IPS-20b (cell line): ENCODE measurements at regions not wholly inside any gene's neighbourhood (a gene's known extent, or its start where the extent isn't known, plus 50 kb on each side); places are given as distances from the start of the nearest gene placed in this dataset.

ENCODE experiments used
- H3K27ac ChIP-seq: one replicate; pipeline ENCODE4 v1.5.1; 2013; ENCODE audit warnings: low read length
- H3K27me3 ChIP-seq: 2 replicates; pipeline ENCODE4 v1.6.1; 2013; ENCODE audit warnings: mild to moderate bottlenecking, low read length, inconsistent platforms; ENCODE audit not compliant: insufficient read depth
- H3K36me3 ChIP-seq: 2 replicates; pipeline ENCODE4 v1.6.1; 2013; ENCODE audit warnings: low read depth, mild to moderate bottlenecking, inconsistent platforms, low read length, moderate library complexity; ENCODE audit not compliant: insufficient read depth
- H3K4me1 ChIP-seq: 2 replicates; pipeline ENCODE4 v1.6.1; 2013; ENCODE audit warnings: mild to moderate bottlenecking, control low read depth, inconsistent platforms, low read length, moderate library complexity; ENCODE audit not compliant: insufficient read depth
- H3K4me3 ChIP-seq: 2 replicates; pipeline ENCODE4 v1.5.1; 2013; ENCODE audit warnings: mild to moderate bottlenecking, low read length, inconsistent platforms
- H3K9ac ChIP-seq: 2 replicates; pipeline ENCODE4 v1.6.1; 2013; ENCODE audit warnings: low read depth, mild to moderate bottlenecking, inconsistent platforms, low read length, moderate library complexity
- H3K9me3 ChIP-seq: 2 replicates; pipeline ENCODE4 v1.6.1; 2013; ENCODE audit warnings: mild to moderate bottlenecking, low read depth, low read length, inconsistent platforms; ENCODE audit not compliant: insufficient read depth

- H3K27me3 ChIP-seq: no peaks in the 10 kb centered on the region
- H3K9me3 ChIP-seq: no peaks in the 10 kb centered on the region
- no peak overlapping the region for H3K9ac ChIP-seq
- no peaks in the 10 kb centered on the region for H3K4me1 ChIP-seq
- no peaks in the 10 kb centered on the region for H3K36me3 ChIP-seq
- no peak overlapping the region for H3K4me3 ChIP-seq
- no peak overlapping the region for H3K27ac ChIP-seq
Measured at GRCh38 chr5:165723931-165724330, 2218.5 kb downstream of the MAT2B start.

DNA sequence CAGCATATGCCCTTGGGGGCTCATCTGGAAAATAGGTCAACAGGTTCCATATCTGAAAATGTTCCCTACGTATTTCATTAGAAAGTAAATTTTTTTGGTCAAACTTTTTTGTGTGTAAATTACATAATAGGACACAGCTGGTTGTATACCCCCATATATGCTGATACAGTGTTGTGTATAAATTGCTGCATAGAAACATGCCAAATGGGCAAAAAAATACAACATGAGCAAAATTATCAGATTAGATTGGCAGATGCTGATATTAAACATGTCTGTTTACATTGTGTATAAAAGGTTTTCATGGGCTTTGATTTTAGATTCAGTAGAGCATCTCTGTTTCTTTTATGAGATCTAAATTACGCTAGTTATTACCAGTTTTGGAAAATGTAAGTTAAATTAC, 2223.0 kb downstream of the MAT2B start:
- Histone ChIP-seq H3K9ac (no peak overlapping the region), H3K36me3 (no peaks in the 10 kb centered on the region), H3K27me3 (no peaks in the 10 kb centered on the region), H3K4me3 (no peak overlapping the region), H3K9me3 (no peaks in the 10 kb centered on the region), H3K4me1 (no peaks in the 10 kb centered on the region), H3K27ac (no peak overlapping the region)

GRCh38 chr5:165735388-165735787, 2230.0 kb downstream of the MAT2B start:
- Histone ChIP-seq H3K4me1 (no peaks in the 10 kb centered on the region), H3K9ac (no peak overlapping the region), H3K36me3 (no peaks in the 10 kb centered on the region), H3K9me3 (no peaks in the 10 kb centered on the region), H3K27ac (no peak overlapping the region), H3K4me3 (no peak overlapping the region), H3K27me3 (no peaks in the 10 kb centered on the region)

DNA sequence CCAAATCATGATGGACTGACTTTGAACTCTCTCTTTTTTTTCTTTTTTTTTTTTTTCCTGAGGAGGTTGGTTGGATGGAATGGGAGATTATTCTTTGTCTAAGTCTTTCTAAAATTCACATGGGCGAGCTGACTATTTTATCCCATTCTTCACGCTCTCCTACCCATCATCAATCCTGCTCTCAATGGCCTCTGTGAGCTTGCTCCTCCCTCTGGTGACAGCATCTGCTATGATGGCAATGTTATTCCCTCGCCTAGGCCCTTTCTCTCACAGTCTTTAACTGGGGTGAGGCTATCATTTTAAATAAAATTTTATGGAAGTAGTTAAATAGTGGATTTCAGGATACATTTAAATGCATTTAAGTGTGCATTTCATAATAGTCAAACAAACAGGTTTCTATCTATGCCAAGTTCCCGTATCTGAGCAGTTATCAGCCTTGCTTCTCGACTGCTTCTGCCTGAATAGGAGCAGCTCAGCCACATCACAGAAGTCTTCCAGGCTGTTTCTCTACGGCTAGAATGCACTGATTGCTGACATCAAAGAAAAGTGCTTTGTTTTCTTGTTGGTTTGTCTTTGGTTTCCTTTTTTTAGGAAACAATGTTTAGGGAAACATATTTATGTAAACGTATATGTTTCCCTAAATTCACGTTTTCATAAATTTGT, 2233.8 kb downstream of the MAT2B start:
- no peak overlapping the region for H3K27ac ChIP-seq
- no peak overlapping the region for H3K9ac ChIP-seq

DNA sequence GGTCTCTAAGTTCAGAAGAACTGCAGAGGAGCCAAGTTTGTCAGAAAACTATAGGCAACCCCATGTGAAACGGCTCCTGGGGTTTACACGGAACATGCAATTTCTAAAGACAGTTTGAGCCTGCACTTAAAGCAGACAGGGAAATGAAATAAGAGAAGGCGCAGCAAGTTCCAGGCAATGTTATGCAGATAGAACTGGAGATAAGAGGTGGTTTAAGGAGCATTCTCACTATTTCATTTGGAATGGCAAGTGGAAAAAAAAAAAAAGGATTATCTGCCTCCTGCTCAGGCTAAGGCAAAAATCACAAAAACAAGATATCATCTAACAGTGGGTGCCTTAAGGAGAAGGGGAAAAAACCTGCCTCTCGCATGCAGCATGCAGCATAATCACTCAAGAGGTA, 2252.4 kb downstream of the MAT2B start:
- H3K36me3 ChIP-seq: no peaks in the 10 kb centered on the region
- peaks cover 5% of the 10 kb centered on the region; the same call in 1 of the 2 replicates for H3K4me1 ChIP-seq
- H3K9ac ChIP-seq: no peak overlapping the region
- no peak overlapping the region for H3K27ac ChIP-seq
- H3K9me3 ChIP-seq: no peaks in the 10 kb centered on the region; the same call in 1 of the 2 replicates
- H3K27me3 ChIP-seq: no peaks in the 10 kb centered on the region
- H3K4me3 ChIP-seq: no peak overlapping the region

More for the DNA sequence above, 2233.8 kb downstream of the MAT2B start:
- no peaks in the 10 kb centered on the region for H3K36me3 ChIP-seq
- H3K4me3 ChIP-seq: no peak overlapping the region
- H3K4me1 ChIP-seq: no peaks in the 10 kb centered on the region
- no peaks in the 10 kb centered on the region for H3K27me3 ChIP-seq
- H3K9me3 ChIP-seq: no peaks in the 10 kb centered on the region

DNA sequence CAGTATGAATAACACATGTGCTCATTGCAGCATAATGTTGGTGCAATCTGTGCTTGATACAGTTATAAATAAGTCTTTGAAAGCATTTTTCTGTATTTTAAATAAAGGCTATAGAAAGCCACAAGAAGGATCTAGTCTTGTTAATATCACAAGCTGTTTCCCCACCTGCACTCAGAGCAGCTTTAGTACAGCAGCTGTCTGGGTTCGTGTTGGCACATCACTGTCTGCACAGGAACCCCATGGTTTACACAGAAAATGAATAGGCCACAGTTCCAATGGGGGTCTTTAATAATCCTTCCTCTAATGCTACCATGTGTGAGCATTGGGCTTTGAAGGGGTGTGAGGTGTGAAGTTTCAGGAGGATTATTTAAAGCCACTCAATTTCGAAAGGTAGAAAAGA, 2269.7 kb downstream of the MAT2B start:
- H3K36me3 ChIP-seq: no peaks in the 10 kb centered on the region
- H3K9me3 ChIP-seq: no peaks in the 10 kb centered on the region
- no peak overlapping the region for H3K4me3 ChIP-seq
- no peaks in the 10 kb centered on the region for H3K4me1 ChIP-seq
- H3K9ac ChIP-seq: no peak overlapping the region
- no peak overlapping the region for H3K27ac ChIP-seq
- H3K27me3 ChIP-seq: no peaks in the 10 kb centered on the region

DNA sequence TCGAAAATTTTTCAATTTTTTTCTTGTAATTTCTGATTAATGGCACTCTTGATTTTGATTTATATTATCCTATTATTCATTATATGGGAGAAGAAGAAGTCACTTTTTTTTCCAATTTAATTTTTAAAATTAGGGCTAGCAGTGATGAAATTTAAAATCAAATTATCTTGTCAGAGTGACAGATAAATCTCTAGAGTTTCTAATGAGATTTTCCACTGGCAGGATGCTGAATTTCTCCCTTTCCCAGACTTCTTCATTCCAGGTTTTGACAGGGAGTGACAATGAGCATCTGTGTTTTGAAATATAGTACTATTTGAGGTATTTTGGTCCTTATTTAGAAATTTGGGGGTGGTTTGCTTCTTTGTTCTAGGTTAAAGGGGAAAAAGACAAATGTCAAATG, 2274.1 kb downstream of the MAT2B start:
- H3K9ac ChIP-seq: no peak overlapping the region
- no peaks in the 10 kb centered on the region for H3K27me3 ChIP-seq
- H3K36me3 ChIP-seq: no peaks in the 10 kb centered on the region
- no peak overlapping the region for H3K4me3 ChIP-seq
- H3K27ac ChIP-seq: no peak overlapping the region
- no peaks in the 10 kb centered on the region for H3K9me3 ChIP-seq
- peaks cover 6% of the 10 kb centered on the region; the same call in 1 of the 2 replicates for H3K4me1 ChIP-seq

DNA sequence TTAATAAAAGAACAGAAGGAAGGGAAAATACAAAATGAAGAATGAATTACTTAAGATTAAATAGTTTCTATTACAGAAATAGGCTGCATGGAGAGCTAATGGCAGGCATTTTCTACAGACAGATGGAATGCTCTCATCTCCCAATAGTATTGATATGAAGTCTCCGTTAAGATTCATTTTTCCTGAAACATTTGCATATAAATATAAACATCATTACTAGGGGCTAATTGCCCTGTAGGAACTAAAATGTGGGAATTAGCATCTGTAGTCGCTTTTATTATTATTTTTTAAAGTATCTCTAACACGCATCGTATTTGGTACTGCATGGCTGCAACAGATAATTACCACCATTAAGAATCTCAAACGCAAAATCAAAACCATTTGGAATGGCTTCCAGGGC, 2275.5 kb downstream of the MAT2B start:
- H3K27ac ChIP-seq: no peak overlapping the region
- H3K4me1 ChIP-seq: peaks cover 6% of the 10 kb centered on the region; the same call in 1 of the 2 replicates

DNA sequence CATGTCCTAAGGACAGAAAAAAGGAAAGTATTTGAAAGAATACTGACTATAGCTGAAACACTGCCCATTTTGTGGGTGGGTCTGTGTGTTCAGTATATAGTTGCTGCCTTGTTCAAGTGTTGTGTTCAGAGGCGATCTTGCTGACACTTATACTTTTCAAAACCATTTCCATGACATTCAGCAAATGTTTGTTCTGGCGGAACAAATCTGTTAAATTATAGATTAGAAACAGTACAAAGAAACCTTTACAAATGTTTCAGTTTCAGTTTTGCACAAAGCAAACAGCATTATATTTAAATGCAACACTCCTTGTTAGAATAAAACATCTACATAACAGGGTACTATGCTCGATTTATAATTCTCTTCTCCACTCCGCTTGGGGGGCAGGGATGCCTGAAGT, 2276.3 kb downstream of the MAT2B start:
- Histone ChIP-seq H3K27me3 (no peaks in the 10 kb centered on the region), H3K4me1 (peaks cover 6% of the 10 kb centered on the region; the same call in 1 of the 2 replicates), H3K36me3 (no peaks in the 10 kb centered on the region), H3K4me3 (no peak overlapping the region), H3K9me3 (no peaks in the 10 kb centered on the region), H3K27ac (no peak overlapping the region), H3K9ac (no peak overlapping the region)

More for the DNA sequence above, 2275.5 kb downstream of the MAT2B start:
- Histone ChIP-seq H3K4me3 (no peak overlapping the region), H3K27me3 (no peaks in the 10 kb centered on the region), H3K9me3 (no peaks in the 10 kb centered on the region), H3K36me3 (no peaks in the 10 kb centered on the region), H3K9ac (no peak overlapping the region)

GRCh38 chr5:165783024-165783423, 2277.6 kb downstream of the MAT2B start:
- H3K27ac ChIP-seq: no peak overlapping the region
- no peaks in the 10 kb centered on the region for H3K9me3 ChIP-seq
- no peak overlapping the region for H3K4me3 ChIP-seq
- no peaks in the 10 kb centered on the region for H3K36me3 ChIP-seq
- no peaks in the 10 kb centered on the region for H3K27me3 ChIP-seq
- peaks cover 6% of the 10 kb centered on the region; the same call in 1 of the 2 replicates for H3K4me1 ChIP-seq
- no peak overlapping the region for H3K9ac ChIP-seq

- H3K9me3 ChIP-seq: no peaks in the 10 kb centered on the region
- H3K4me1 ChIP-seq: peaks cover 6% of the 10 kb centered on the region; the same call in 1 of the 2 replicates
- H3K9ac ChIP-seq: no peak overlapping the region
- no peaks in the 10 kb centered on the region for H3K36me3 ChIP-seq
- no peak overlapping the region for H3K4me3 ChIP-seq
- no peaks in the 10 kb centered on the region for H3K27me3 ChIP-seq
- H3K27ac ChIP-seq: no peak overlapping the region
Measured at GRCh38 chr5:165786073-165786472, 2280.7 kb downstream of the MAT2B start.

DNA sequence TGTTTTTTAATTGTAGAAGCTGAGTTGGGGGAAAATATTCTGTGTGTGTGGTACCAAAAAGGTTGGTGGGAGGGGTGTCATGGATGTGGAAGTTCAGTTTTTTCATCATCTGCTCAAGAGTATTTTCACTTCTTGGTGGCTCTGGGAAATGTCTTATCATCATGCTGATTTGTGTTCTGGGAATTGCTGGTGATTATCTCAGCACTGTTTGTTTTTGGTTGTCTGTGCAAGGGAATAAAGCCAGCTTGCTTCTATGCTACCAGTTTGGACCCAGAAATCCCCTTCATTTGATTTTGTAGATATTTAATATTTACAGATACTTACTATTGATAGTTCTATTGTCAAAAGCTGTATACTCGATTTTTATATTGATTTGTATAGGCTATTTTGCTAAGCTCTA, 2289.7 kb downstream of the MAT2B start:
- Histone ChIP-seq H3K9me3 (no peaks in the 10 kb centered on the region), H3K36me3 (no peaks in the 10 kb centered on the region), H3K27ac (no peak overlapping the region), H3K27me3 (no peaks in the 10 kb centered on the region), H3K4me3 (no peak overlapping the region), H3K9ac (no peak overlapping the region), H3K4me1 (no peaks in the 10 kb centered on the region)
